SK-N-SH treated with all-trans-retinoic acid at 6 μM for 48 hours (cell line): ENCODE measurements at regions not wholly inside any gene's neighbourhood (a gene's known extent, or its start where the extent isn't known, plus 50 kb on each side); places are given as distances from the start of the nearest gene placed in this dataset.

Source experiments
- ARNTL ChIP-seq: fragments of 450-650 bp; formaldehyde crosslinking; IDR thresholded peaks from 2 replicates; pipeline ENCODE4 v1.5.0; 2020; ENCODE audit warnings: low read depth, mild to moderate bottlenecking, moderate library complexity, borderline replicate concordance
- OSR1 ChIP-seq: fragments of 250-450 bp; sonication (Bioruptor Pico); IDR thresholded peaks from 2 replicates; pipeline ENCODE4 v1.8.0; 2022; ENCODE audit warnings: moderate library complexity, mild to moderate bottlenecking, inconsistent platforms
- PPARA ChIP-seq: fragments of 250-450 bp; sonication (Bioruptor Pico); IDR thresholded peaks from 2 replicates; pipeline ENCODE4 v1.5.0; 2020; ENCODE audit warnings: mild to moderate bottlenecking, borderline replicate concordance
- RARB ChIP-seq: fragments of 250-450 bp; sonication (Bioruptor Pico); IDR thresholded peaks from 2 replicates; pipeline ENCODE4 v1.8.0; 2021; ENCODE audit warnings: mild to moderate bottlenecking, moderate library complexity
- TOX ChIP-seq: fragments of 250-450 bp; sonication (Bioruptor Pico); IDR thresholded peaks from 2 replicates; pipeline ENCODE4 v1.8.0; 2021; ENCODE audit warnings: mild to moderate bottlenecking, moderate library complexity, borderline replicate concordance
- ZC3H10 ChIP-seq: fragments of 250-450 bp; sonication (Bioruptor Pico); IDR thresholded peaks from 2 replicates; pipeline ENCODE4 v1.5.1; 2021; ENCODE audit warnings: mild to moderate bottlenecking, moderate library complexity
- ZFP3 ChIP-seq: fragments of 250-450 bp; sonication (Bioruptor Pico); IDR thresholded peaks from 2 replicates; pipeline ENCODE4 v1.5.0; 2020; ENCODE audit warnings: mild to moderate bottlenecking, moderate library complexity
- ZNF70 ChIP-seq: fragments of 450-650 bp; formaldehyde crosslinking; IDR thresholded peaks from 2 replicates; pipeline ENCODE4 v1.5.0; 2020; ENCODE audit warnings: mild to moderate bottlenecking, moderate library complexity
- TF ChIP-seq, protein P1 (sequence below): fragments of 250-450 bp; sonication (Bioruptor Pico); IDR thresholded peaks from 2 replicates; pipeline ENCODE4 v1.5.0; 2020; ENCODE audit warnings: mild to moderate bottlenecking, moderate library complexity
- TF ChIP-seq, protein P2 (sequence below): fragments of 250-450 bp; sonication (Bioruptor Pico); IDR thresholded peaks from 2 replicates; pipeline ENCODE4 v1.8.0; 2020; ENCODE audit warnings: mild to moderate bottlenecking, moderate library complexity, borderline replicate concordance

DNA sequence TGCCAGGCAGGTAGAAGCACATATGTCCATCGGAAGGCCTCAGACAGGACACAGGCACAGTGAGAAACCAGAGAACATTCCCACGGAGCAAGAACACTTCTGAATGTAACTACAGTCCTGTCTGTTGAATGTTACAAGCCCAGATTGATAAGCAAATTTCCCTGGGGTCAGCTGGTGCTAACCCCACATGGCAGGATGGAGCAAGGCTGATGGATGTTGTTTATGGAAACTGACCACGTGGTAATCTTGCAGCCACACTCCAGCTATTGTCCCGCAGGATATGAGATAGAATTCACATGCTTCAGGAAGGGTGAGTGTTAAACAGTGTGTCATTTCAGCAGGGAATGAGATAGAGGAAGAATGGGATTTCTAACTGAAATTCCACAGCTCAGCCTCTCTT, 138.8 kb upstream of the COPS8 start:
- TF ChIP-seq ZNF70 (CRISPR knock-in tag) (no peak), ARNTL (CRISPR knock-in tag) (no peak), TOX (no peak), RARB (CRISPR knock-in tag) (no peak), OSR1 (CRISPR knock-in tag) (no peak), ZC3H10 (CRISPR knock-in tag) (no peak), ZFP3 (CRISPR knock-in tag) (no peak), PPARA (no peak)
- TF ChIP-seq, protein P1, sequence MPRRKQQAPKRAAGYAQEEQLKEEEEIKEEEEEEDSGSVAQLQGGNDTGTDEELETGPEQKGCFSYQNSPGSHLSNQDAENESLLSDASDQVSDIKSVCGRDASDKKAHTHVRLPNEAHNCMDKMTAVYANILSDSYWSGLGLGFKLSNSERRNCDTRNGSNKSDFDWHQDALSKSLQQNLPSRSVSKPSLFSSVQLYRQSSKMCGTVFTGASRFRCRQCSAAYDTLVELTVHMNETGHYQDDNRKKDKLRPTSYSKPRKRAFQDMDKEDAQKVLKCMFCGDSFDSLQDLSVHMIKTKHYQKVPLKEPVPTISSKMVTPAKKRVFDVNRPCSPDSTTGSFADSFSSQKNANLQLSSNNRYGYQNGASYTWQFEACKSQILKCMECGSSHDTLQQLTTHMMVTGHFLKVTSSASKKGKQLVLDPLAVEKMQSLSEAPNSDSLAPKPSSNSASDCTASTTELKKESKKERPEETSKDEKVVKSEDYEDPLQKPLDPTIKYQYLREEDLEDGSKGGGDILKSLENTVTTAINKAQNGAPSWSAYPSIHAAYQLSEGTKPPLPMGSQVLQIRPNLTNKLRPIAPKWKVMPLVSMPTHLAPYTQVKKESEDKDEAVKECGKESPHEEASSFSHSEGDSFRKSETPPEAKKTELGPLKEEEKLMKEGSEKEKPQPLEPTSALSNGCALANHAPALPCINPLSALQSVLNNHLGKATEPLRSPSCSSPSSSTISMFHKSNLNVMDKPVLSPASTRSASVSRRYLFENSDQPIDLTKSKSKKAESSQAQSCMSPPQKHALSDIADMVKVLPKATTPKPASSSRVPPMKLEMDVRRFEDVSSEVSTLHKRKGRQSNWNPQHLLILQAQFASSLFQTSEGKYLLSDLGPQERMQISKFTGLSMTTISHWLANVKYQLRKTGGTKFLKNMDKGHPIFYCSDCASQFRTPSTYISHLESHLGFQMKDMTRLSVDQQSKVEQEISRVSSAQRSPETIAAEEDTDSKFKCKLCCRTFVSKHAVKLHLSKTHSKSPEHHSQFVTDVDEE (CRISPR knock-in tag) = no peak
- TF ChIP-seq, protein P2, sequence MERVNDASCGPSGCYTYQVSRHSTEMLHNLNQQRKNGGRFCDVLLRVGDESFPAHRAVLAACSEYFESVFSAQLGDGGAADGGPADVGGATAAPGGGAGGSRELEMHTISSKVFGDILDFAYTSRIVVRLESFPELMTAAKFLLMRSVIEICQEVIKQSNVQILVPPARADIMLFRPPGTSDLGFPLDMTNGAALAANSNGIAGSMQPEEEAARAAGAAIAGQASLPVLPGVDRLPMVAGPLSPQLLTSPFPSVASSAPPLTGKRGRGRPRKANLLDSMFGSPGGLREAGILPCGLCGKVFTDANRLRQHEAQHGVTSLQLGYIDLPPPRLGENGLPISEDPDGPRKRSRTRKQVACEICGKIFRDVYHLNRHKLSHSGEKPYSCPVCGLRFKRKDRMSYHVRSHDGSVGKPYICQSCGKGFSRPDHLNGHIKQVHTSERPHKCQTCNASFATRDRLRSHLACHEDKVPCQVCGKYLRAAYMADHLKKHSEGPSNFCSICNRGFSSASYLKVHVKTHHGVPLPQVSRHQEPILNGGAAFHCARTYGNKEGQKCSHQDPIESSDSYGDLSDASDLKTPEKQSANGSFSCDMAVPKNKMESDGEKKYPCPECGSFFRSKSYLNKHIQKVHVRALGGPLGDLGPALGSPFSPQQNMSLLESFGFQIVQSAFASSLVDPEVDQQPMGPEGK (CRISPR knock-in tag) = no peak
